HepG2 (cell line): ENCODE measurements at regions not wholly inside any gene's neighbourhood (a gene's known extent, or its start where the extent isn't known, plus 50 kb on each side); places are given as distances from the start of the nearest gene placed in this dataset.

Source experiments
- ATAC-seq: fragments of 200-7000 bp; cut with Tn5 transposase; 3 replicates; pipeline ENCODE4 v1.9.1; 2020; ENCODE audit warnings: mild to moderate bottlenecking, moderate library complexity
- BruUV-seq: library from RNA; stranded (reverse); fragments of 400-500 nt; replicated peaks from 2 replicates; lab custom pipeline; 2021; lab: Mats Ljungman, UMichigan
- CTCF ChIA-PET: fragments of 300-600 bp; formaldehyde crosslinking; extraction: SDS; loops from one replicate; lab custom pipeline; 2021; ENCODE audit warnings: low total read pairs, inconsistent platforms, low intra/inter-chr PET ratio; lab: Yijun Ruan, JAX
- POLR2A ChIA-PET: fragments of 350-600 bp; sonication (Branson Sonifier 250); formaldehyde crosslinking; loops from one replicate; lab custom pipeline; 2020; ENCODE audit warnings: antibody characterized with exemption, inconsistent platforms; lab: Yijun Ruan, JAX
- DNase-seq: peaks from one replicate; pipeline ENCODE4 v3.0.0-alpha.2; 2015; ENCODE audit warnings: low spot score
- FAIRE-seq: peaks from 3 replicates; lab custom pipeline; 2011; peaks lifted over from hg19 to GRCh38; lab: Jason Lieb, UNC
- H2AFZ ChIP-seq: one replicate; pipeline ENCODE4 v1.6.1; 2011; ENCODE audit warnings: low read length, inconsistent platforms
- H3K27ac ChIP-seq: fragments of 300-600 bp; 3 replicates; pipeline ENCODE4 v1.8.0; 2011; ENCODE audit warnings: mixed run types, mild to moderate bottlenecking, mixed read lengths, low read length, inconsistent platforms; ENCODE audit not compliant: insufficient read depth; ENCODE audit errors: extremely low read length
- H3K27me3 ChIP-seq, 2 experiments: fragments of 200-600 bp in 1 of 2; 2 replicates in 1 of 2; 3 replicates in 1 of 2; pipeline versions ENCODE4 v1.6.0 to v1.8.0; 2011; ENCODE audit warnings: low read length in 2 of 2, mild to moderate bottlenecking in 2 of 2, moderate library complexity in 2 of 2, inconsistent platforms in 1 of 2; ENCODE audit not compliant: insufficient read depth in 2 of 2, control insufficient read depth in 1 of 2
- H3K36me3 ChIP-seq, 2 experiments: fragments of 200-600 bp in 1 of 2; replicated peaks in 1 of 2; 2 replicates in 1 of 2; 3 replicates in 1 of 2; pipeline versions ENCODE4 v1.5.1 to v1.8.0; 2011; ENCODE audit warnings: low read length in 2 of 2, inconsistent platforms in 1 of 2; ENCODE audit not compliant: insufficient read depth in 2 of 2, control insufficient read depth in 1 of 2
- H3K4me1 ChIP-seq: 2 replicates; pipeline ENCODE4 v1.5.1; 2012; ENCODE audit warnings: low read length, inconsistent platforms; ENCODE audit not compliant: insufficient read depth
- H3K4me2 ChIP-seq: 2 replicates; pipeline ENCODE4 v1.6.0; 2011; ENCODE audit warnings: low read depth, low read length, inconsistent platforms
- H3K4me3 ChIP-seq, 3 experiments: fragments of 200-600 bp in 1 of 3; sonication (generic), shearing (Covaris generic) in 1 of 3; replicated peaks in 1 of 3; 2 replicates each; pipeline ENCODE4 v1.5.1; 2011 to 2016; ENCODE audit warnings: low read length in 3 of 3, inconsistent platforms in 2 of 3, low read depth in 2 of 3, mild to moderate bottlenecking in 2 of 3, control low read depth in 1 of 3, mixed read lengths in 1 of 3; ENCODE audit not compliant: insufficient read depth in 1 of 3
- H3K79me2 ChIP-seq: one replicate; pipeline ENCODE4 v1.6.1; 2011; ENCODE audit warnings: low read length, inconsistent platforms; ENCODE audit not compliant: insufficient read depth
- H3K9ac ChIP-seq: 2 replicates; pipeline ENCODE4 v1.6.0; 2011; ENCODE audit warnings: mild to moderate bottlenecking, low read depth, low read length, inconsistent platforms; ENCODE audit not compliant: insufficient read depth
- H3K9me3 ChIP-seq: 2 replicates; pipeline ENCODE4 v1.5.1; 2012; ENCODE audit warnings: mild to moderate bottlenecking, low read length
- H4K20me1 ChIP-seq: 2 replicates; pipeline ENCODE4 v1.6.0; 2011; ENCODE audit warnings: inconsistent platforms, mild to moderate bottlenecking, low read length, moderate library complexity; ENCODE audit not compliant: insufficient read depth
- ATAD3A ChIP-seq: sonication (generic); formaldehyde crosslinking; IDR thresholded peaks from 2 replicates; pipeline ENCODE4 v1.4.0; 2020; ENCODE audit warnings: missing genetic modification reagents
- CREBL2 ChIP-seq: sonication (generic); formaldehyde crosslinking; IDR thresholded peaks from 2 replicates; pipeline ENCODE4 v1.8.1; 2023; ENCODE audit warnings: missing genetic modification reagents, mild to moderate bottlenecking, borderline replicate concordance
- ELF1 ChIP-seq: sonication (generic); formaldehyde crosslinking; IDR thresholded peaks from 2 replicates; pipeline ENCODE4 v1.4.0; 2020; ENCODE audit warnings: missing genetic modification reagents
- FOXJ3 ChIP-seq: sonication (generic); formaldehyde crosslinking; IDR thresholded peaks from 2 replicates; pipeline ENCODE4 v1.4.0; 2020; ENCODE audit warnings: missing genetic modification reagents, mild to moderate bottlenecking, borderline replicate concordance
- HINFP ChIP-seq: sonication (generic); formaldehyde crosslinking; IDR thresholded peaks from 2 replicates; pipeline ENCODE4 v1.4.0; 2020; ENCODE audit warnings: low read depth, mild to moderate bottlenecking, missing genetic modification reagents
- HNF4A ChIP-seq: sonication (generic); formaldehyde crosslinking; IDR thresholded peaks from 2 replicates; pipeline ENCODE4 v1.4.0; 2020; ENCODE audit warnings: missing genetic modification reagents
- KLF15 ChIP-seq: sonication (generic); formaldehyde crosslinking; IDR thresholded peaks from 2 replicates; pipeline ENCODE4 v1.8.1; 2023; ENCODE audit warnings: borderline replicate concordance, mild to moderate bottlenecking, inconsistent platforms, missing genetic modification reagents, mixed read lengths
- NONO ChIP-seq, 2 experiments: fragments of 450-650 bp in 1 of 2; sonication (generic) in 1 of 2; formaldehyde crosslinking in 1 of 2; IDR thresholded peaks in 1 of 2; conservative IDR thresholded peaks in 1 of 2; 2 replicates each; pipeline versions ENCODE4 v1.6.1 to v1.8.0; 2017 to 2022; ENCODE audit warnings: mild to moderate bottlenecking in 1 of 2, missing genetic modification reagents in 1 of 2, moderate library complexity in 1 of 2
- POLR2AphosphoS5 ChIP-seq: IDR thresholded peaks from 2 replicates; pipeline ENCODE4 v1.6.1; 2012; ENCODE audit warnings: low read depth, low read length
- RCOR2 ChIP-seq: IDR thresholded peaks from 2 replicates; pipeline ENCODE4 v1.6.1; 2016; ENCODE audit warnings: missing biosample characterization, missing genetic modification reagents
- SAP130 ChIP-seq: IDR thresholded peaks from 2 replicates; pipeline ENCODE4 v1.6.1; 2016; ENCODE audit warnings: low read depth
- SATB2 ChIP-seq: sonication (generic); formaldehyde crosslinking; IDR thresholded peaks from 2 replicates; pipeline ENCODE4 v1.5.0; 2020; ENCODE audit warnings: missing genetic modification reagents
- UBTF ChIP-seq: sonication (generic); formaldehyde crosslinking; IDR thresholded peaks from 2 replicates; pipeline ENCODE4 v1.4.0; 2020; ENCODE audit warnings: mild to moderate bottlenecking, missing genetic modification reagents
- ZFX ChIP-seq: sonication (generic); formaldehyde crosslinking; IDR thresholded peaks from 2 replicates; pipeline ENCODE4 v1.4.0; 2020; ENCODE audit warnings: mild to moderate bottlenecking, low read depth, missing genetic modification reagents, moderate library complexity
- ZNF33A ChIP-seq: sonication (generic); formaldehyde crosslinking; IDR thresholded peaks from 2 replicates; pipeline ENCODE4 v1.5.1; 2020; ENCODE audit warnings: missing genetic modification reagents, mild to moderate bottlenecking, moderate library complexity, borderline replicate concordance
- ZNF563 ChIP-seq: sonication (generic); formaldehyde crosslinking; IDR thresholded peaks from 2 replicates; pipeline ENCODE4 v1.8.0; 2022; ENCODE audit warnings: mild to moderate bottlenecking, moderate library complexity, missing genetic modification reagents
- ZNF629 ChIP-seq: sonication (generic); formaldehyde crosslinking; conservative IDR thresholded peaks from 2 replicates; pipeline ENCODE4 v1.5.0; 2020; ENCODE audit warnings: missing genetic modification reagents
- ZNF782 ChIP-seq: sonication (generic); formaldehyde crosslinking; IDR thresholded peaks from 2 replicates; pipeline ENCODE4 v1.4.0; 2020; ENCODE audit warnings: missing genetic modification reagents, mild to moderate bottlenecking, borderline replicate concordance
- ZNF788 ChIP-seq: sonication (generic); formaldehyde crosslinking; IDR thresholded peaks from 2 replicates; pipeline ENCODE4 v1.5.0; 2020; ENCODE audit warnings: mild to moderate bottlenecking, missing genetic modification reagents, borderline replicate concordance
- WGBS: methylation state at CpG from one replicate; pipeline ENCODE4 v1.1.6; 2017; ENCODE audit warnings: low lambda C conversion rate; 5-methylcytosine and 5-hydroxymethylcytosine counted together
- in situ Hi-C: cut with HindIII; loops from 2 replicates; pipeline ENCODE4 v1.10.0; 2017; ENCODE audit warnings: low pct_unique_long_range_greater_than_20kb; ENCODE audit not compliant: extremely low pct_ligation_motif_present
- intact Hi-C: fragments of 100-400 bp; cut with micrococcal nuclease; formaldehyde crosslinking; loops from one replicate; pipeline ENCODE4 v1.10.0; 2022; ENCODE audit not compliant: unreplicated experiment

- no peaks in the 10 kb centered on the region for H3K79me2 ChIP-seq
- in situ Hi-C loops (no loop called here), intact Hi-C loops (no loop called here)
- CTCF ChIA-PET: no interaction called here
- no peaks in the 10 kb centered on the region for H3K36me3 ChIP-seq
- H3K4me1 ChIP-seq: no peaks in the 10 kb centered on the region
- WGBS: 7% methylated on average over 1 of the region's 1 CpG
- no peaks in the 10 kb centered on the region for H4K20me1 ChIP-seq
- H3K27me3 ChIP-seq: peaks cover under 1 to 1% of the 10 kb centered on the region in 2 experiments; a peak in 2 of 5 replicates
- H3K9me3 ChIP-seq: peaks cover 14% of the 10 kb centered on the region
- no peak overlapping the region for H2AFZ ChIP-seq
- no peak overlapping the region for H3K4me2 ChIP-seq
- no TSS peak for BruUV-seq
- no peak for FAIRE-seq
- DNase-seq: no peak
- H3K27ac ChIP-seq: no peak overlapping the region
- TF ChIP-seq SATB2 (CRISPR knock-in tag) (no peak), ZNF629 (no peak), POLR2AphosphoS5 (no peak), ELF1 (CRISPR knock-in tag) (no peak), HNF4A (CRISPR knock-in tag) (no peak), HINFP (no peak), UBTF (CRISPR knock-in tag) (no peak), ZNF33A (CRISPR knock-in tag) (no peak), ZNF563 (no peak), FOXJ3 (CRISPR knock-in tag) (no peak), CREBL2 (CRISPR knock-in tag) (no peak), ZNF782 (CRISPR knock-in tag) (no peak), ZNF788 (CRISPR knock-in tag) (no peak), RCOR2 (CRISPR knock-in tag) (no peak), ATAD3A (CRISPR knock-in tag) (no peak), SAP130 (CRISPR knock-in tag) (no peak), NONO (IDR thresholded peaks at IDR 0.05) (no peak), NONO (CRISPR knock-in tag; conservative IDR thresholded peaks at IDR 0.05) (no peak), ZFX (no peak), KLF15 (CRISPR knock-in tag) (no peak)
- POLR2A ChIA-PET: no interaction called here
- H3K9ac ChIP-seq: no peak overlapping the region
- no peak overlapping the region for H3K4me3 ChIP-seq
- no peak for ATAC-seq
These were observed 131.8 kb upstream of the C14orf180 start for GRCh38 chr14:104447750-104448149.
